GM12892 (cell line): ENCODE measurements at regions not wholly inside any gene's neighbourhood (a gene's known extent, or its start where the extent isn't known, plus 50 kb on each side); places are given as distances from the start of the nearest gene placed in this dataset.

Experiments used
- POLR2A ChIP-seq: IDR thresholded peaks from 2 replicates; pipeline ENCODE4 v1.6.1; 2011; ENCODE audit warnings: low read depth, low read length, control low read depth
- POLR2AphosphoS5 ChIP-seq: IDR thresholded peaks from 2 replicates; pipeline ENCODE4 v1.6.1; 2011; ENCODE audit warnings: low read depth, low read length, control low read depth
- TAF1 ChIP-seq: IDR thresholded peaks from 2 replicates; pipeline ENCODE4 v1.6.1; 2011; ENCODE audit warnings: low read depth, mild to moderate bottlenecking, control low read depth, low read length, borderline replicate concordance

DNA sequence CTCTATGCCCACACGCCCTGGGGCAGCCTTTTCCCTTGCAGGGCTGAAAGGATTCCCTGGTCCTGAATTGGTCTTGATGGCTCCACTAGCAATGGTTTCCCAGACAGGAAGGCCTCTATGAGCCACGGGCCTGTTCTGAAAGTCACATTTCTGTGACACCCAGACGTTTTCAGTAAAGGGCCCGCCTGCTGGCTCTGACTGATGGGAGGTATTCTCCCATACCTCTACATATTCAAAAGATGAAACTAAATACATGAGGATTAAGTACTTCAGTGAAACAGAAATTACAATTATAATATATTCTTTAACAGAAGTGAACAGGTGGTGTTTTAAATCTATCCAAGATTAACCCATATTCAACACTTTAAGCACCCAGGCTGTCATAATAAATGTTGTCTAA is 629.8 kb downstream of the CDH26 start:
- TF ChIP-seq POLR2A: no peak
- no peak for TF ChIP-seq TAF1
- no peak for TF ChIP-seq POLR2AphosphoS5
